ENCODE measurements at regions not wholly inside any gene's neighbourhood (a gene's known extent, or its start where the extent isn't known, plus 50 kb on each side); places are given as distances from the start of the nearest gene placed in this dataset.
"Not testable (repeated sequence)": the region's sequence is repeated elsewhere in the genome, so short reads cannot be mapped to it uniquely, and the experiment has no call there.

DNA sequence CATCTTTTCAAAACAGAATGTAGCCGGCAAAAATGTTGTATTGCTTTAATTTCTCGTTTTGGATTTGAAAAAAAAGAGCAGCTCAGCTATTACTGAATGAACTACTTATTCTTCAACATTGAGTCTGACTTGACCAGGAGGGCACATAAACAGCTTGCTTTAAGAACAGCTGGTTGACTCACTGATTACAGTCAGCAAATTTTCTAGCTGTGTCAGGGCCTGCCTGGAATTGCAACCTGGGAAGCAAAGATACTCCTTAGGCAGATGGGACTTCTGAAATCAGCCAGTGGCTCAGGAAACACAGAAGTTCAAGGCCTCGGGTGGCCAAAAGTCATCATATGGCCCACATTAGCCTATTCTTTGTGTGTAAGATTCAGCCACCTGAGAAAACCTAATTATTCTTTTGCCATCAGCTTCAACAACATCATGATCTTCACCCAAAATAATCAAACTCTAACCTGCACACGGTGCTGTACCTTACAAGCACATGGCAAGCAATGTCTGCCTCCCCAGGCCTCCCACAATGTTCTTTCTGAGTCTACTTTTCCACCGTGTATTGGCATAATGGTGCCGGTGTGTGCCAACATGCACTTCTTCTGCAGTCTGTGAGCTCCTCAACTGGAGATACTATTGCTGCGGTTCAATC is 307.2 kb downstream of the HHIPL2 start:
- DNase-seq (ENCODE audit: low spot score): peak; percentile 38

DNA sequence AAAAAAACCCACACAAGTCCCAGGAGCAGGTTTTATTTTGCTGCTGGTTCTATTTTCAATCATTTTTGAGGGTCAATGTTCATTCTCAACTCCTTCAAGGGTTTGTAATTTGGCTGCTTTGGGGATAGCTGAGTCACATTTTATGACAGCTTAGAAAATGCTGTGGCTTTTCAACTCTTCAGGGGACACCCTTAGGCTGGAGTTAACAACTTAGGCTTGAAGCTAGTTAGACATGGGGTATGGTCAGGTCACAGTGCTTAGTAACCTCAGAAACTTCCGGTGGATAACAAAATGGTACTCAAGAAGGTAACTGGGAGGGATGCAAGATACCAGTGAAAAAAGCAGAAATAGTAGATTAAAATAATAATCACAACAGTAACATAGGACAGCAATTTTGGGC is 308.8 kb downstream of the HHIPL2 start:
- no peak for DNase-seq (ENCODE audit: low spot score)

DNA sequence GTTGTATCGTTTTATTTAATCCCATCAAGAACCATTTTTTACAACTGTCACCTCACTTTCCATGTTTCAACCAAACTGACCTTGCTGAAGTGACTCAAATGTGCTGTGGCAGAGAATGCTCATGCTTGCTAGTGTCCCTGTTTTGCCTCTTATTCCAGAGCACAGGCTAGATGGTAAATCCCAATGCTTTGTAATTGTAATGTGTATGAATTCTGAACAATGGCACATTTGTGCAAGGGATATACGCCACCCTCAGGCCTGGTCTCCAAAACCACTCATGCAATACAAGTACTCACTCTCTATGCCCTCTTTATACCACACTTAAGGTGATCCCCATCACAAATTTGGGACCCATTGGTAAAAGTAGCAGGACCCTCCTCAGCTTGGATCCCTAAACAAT is 313.6 kb downstream of the HHIPL2 start:
- no peak for DNase-seq (ENCODE audit: low spot score)

DNA sequence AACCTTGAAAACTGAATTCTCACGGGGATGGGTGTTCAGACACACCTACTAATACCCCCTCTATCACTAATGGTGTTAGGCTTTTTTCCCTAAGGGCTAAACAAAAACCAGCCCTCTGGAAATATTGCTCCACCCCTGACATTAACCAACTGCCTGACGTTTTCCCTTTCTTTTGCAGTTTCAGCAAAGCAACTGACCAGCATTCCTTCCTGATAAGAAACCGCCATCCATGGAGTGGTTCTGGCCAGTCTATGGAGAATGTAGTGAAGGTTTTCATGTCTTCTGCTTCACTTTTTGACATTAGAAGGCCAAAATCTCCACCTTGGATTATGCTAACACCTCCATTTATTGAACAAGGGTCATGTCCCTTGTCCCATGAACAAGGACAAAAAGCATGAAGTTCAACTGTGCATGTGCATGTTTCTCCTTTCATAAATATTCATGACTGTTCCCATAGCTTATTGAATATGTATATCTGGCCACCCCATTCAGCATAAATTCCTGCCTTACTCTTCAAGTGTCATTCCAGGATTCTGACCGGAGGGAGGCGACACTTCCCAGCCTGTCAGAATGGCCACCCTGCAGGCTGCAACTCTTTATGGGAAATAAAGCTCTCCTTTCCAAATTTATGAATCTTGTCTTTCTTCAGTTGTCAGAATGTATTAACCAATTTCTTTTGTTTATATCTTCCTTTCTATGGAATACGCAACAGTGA is 314.3 kb downstream of the HHIPL2 start:
- DNase-seq (ENCODE audit: low spot score): no peak

DNA sequence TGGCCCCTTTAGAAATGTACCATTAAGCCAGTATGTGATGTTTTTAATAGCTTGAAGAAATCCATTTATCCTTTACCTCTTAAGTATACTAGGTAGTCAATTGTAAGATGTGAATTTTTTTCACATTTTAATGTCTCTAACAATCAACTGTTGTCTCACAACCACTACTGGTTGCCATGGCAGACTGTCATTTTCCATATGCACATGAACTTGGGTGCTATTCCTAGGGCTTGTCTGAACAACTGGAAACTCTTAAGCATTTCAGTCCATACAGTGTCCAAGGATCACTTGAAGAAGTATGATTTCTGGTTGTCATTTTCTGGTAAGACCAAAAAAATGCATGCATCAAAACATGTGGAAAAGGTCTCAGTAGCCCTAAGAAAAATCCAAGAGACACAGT is 315.1 kb downstream of the HHIPL2 start:
- no peak for DNase-seq (ENCODE audit: low spot score)

DNA sequence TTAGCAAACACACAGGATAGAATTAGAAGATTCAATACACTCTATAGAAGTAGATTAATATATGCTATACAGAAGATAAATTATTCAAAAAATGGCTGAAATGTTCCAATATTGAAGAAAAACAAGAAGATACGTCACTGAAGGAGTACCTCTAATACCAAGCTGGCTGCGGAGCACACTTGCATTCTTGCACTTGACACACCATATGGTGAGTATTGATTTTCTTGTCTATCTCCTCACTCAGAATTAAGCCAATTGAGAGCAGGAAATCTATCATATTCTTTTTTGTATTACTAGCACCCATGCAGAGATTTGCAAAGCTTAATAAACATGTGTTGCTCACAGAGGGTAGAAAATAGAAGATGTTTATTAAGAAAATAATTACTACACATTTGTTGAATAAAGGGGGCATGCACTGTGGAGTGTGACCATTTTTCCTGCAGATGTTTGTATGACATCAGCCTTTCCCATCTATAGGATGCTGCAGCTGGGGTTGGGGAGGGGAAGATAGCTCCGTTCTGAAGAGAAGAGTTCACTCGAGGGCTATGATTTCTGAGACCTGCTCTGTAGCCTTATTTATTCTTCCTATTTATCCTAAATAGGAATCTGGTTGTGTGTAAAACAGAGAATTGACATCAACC is 318.1 kb downstream of the HHIPL2 start:
- DNase-seq (ENCODE audit: low spot score): no peak

DNA sequence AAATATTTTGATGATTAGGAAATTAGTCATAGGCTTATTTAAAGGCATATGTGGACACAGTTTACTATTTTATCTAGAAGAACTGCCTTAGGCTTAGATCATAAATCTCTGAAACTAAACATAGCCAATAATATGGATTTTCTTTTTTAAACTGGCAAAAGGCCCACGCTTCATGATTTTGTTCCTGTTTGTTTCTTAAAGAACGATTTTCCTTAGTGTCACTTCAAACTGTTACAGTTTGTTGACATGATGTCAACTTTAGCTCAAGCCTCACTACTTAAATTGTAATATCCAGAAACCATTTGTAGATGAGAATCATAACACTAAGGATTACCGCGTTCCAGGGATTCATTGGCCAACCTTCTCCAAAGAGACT is 322.6 kb downstream of the HHIPL2 start:
- DNase-seq (ENCODE audit: low spot score): no peak

DNA sequence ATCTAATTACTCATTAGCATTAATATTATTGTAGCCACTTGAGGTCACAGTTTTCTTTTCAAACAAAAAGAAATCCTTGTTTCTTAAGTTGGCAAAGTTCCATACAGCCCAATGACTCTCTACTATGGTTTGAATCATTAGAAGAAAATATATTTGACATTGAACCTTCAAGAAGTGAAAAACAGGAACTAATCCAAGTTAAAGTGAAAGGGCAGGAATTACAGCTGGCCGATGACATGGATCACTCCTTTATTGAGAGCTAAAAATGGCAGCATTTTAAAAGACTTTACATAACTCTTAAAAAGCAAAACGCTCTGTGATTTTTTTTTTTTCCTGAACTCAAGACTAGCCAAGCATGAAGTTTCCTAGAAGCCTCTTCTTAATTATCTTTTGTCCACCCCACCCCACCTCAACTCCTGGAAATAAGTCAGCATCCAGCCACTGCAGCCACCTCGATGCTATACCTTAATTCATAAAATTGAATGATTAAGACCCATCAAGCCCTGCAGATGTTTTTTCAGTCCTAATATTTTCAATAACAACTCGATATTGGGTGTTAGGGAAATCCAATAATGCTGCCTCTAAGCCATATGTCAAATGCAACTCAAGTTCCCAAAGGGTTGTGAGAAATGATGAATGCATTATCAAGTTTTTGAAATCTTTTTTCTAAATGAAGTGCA is 323.1 kb downstream of the HHIPL2 start:
- DNase-seq (ENCODE audit: low spot score): no peak

DNA sequence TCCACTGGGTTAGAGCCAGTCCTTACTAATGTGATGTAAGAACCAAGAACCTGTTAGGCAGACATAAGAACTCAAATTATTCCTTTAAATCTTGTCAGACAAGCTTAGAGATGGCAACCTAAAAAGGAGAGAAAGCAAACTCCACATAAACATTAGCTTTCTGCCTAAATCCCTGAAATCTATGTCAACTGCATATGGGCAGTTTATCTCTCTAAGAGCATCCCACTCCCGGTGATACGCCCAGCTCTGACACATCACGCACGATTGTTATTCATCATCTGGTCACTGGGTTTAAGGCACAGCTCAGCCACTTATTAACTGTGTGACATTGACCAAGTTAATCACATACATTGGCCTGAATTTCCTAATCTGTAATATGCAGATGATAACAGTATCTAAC is 323.7 kb downstream of the HHIPL2 start:
- no peak for DNase-seq (ENCODE audit: low spot score)

DNA sequence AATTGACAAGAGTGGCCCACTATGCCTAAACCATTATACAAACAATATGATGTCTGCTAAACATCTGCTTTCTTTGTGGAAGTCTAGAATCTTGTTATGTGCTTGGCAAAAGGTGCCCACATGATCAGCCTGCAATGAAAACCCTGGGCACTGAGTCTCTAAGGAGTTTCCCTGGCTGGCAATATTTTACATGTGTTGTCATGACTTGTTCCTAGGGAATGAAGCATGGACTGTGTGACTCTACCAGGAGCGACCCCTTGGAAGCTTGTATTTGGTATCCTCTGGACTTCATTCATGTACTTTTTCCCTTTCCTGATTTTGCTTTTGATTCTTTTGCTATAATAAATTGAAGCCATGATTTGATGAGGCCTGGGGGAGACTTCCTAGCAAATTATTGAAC is 324.9 kb downstream of the HHIPL2 start:
- no peak for DNase-seq (ENCODE audit: low spot score)

DNA sequence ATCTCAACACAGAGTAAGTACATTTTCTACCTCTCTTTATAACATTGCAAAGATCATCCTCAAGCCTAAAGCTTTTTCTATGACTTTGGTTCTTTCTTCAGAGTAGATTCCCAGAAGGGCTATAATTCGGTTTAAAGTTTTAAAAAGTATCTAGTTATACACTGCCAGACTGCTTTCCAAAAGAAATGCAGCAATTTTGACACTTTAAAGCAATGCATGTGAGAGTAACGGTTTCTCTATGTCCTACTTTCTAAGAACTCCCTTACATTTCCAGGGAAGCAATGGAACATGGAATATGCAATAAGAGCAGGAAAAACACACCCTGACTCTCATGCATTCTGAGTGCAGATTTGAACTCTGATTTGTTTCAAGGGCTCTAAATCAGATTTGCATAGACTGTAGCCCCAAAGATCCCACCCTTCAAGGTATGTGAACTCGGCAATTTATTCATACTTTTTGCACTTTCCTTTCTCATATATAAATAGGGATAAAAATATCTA is 331.6 kb downstream of the HHIPL2 start:
- no peak for DNase-seq (ENCODE audit: low spot score)

DNA sequence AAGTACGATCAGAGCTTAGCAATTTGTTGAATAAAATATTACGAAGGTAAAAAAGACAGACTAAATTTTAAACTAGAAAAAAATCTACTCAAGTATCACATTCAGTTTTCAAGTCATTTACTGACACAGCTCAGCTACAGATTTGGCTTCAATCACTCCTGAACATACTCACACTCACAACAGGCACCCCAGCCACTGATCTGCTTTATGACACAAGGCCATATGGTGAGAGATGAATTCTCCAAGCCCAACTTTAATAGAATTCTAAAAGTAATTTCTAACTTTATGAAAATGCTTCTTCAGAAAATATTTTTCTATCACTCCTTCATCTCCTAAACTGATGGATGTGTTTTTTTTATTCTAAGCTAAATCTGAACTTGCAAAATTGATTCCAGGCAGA is 337.1 kb downstream of the HHIPL2 start:
- no peak for DNase-seq (ENCODE audit: low spot score)

DNA sequence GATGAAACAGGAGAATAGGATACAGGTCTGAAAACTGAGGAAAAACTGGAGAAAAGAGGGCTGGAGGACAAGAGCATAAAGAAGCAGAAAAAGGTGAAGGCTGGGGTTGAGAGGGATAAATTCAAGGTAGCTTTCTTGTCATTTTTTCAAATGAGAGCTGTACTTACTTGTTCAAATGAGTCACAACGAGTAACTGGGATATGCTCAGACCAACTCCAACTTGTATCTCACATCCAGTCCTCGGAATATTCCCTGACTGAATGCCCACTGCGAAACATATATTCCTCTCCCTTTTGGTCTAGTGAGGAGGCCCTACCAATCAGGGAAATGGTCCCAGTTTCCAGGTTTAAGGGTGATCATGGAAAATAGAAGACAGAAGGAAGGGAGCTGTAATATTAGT is 343.4 kb downstream of the HHIPL2 start:
- no peak for DNase-seq (ENCODE audit: low spot score)

DNA sequence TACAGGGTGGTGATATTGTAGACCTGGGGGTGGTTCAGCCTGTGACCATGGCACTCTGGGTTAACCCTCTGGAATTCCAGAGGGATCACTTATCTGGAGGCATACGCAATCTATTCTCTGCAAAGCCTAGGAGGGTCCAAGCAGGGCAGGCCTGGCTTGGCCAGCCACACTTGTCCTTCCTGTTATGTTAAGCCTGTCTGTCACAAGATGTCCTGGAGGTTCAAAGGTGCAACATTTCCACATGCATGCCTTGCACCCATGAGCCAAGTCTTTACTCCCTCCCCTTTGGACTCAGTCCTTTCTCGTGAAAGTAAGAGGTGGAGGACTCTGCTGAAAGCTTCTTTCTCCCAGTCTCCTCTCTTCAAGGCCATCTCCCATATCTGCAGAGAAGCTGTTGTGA is 345.1 kb downstream of the HHIPL2 start:
- no peak for DNase-seq (ENCODE audit: low spot score)

DNA sequence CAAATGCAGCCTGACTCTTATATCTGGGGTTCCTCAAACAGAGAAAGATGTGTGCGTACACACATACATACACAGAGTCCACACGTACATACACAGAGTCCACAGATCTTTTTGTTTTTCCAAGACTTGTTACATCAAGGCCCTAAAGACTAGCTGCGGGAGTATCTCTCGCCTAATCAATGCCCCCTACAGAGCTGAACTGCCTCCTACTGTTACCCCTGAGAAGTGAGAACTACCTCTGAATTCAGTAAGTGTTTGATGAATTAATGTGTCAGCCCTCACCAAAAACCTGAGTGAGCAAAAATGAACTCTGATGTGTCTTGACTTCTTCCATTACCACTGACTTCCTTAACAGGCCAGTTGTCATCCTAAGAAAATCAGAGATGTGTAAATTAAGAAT is 351.2 kb downstream of the HHIPL2 start:
- no peak for DNase-seq (ENCODE audit: low spot score)

DNA sequence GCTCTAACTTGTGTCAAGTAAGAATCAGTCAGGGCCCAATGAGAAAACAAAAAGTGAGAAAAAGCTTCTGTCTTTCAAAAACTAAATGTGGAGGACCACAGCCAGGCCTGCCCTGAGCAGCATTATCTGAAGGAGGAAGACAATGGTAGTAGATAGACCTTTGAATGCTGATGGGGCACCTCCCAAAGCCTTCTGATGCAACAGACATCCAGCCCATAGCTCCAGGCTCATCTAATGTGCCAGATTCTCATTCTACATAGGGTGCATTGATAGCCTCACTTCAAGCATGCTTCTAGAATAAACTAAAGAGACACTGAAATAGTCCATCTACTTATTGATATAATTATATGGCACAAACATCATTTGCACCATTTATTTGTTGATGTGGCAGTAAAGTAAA is 351.6 kb downstream of the HHIPL2 start:
- no peak for DNase-seq (ENCODE audit: low spot score)

DNA sequence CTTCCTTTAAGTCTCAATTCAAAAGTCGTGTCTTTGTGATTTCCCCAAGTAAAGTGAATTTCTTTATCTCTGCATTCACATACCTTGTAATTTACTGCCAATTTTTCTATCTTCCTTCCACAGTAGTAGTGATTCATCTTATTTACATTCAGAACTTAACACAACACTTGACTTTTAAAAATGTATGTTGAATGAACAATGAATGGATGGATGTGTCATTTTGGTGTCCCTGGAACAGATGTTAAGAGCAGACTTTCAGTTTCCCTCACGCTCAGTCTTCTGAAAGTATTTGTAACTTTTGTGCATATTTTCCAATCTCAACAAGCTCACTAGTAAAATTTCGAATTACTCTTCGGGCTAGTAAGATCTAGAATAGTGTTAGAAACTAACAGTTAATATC is 352.0 kb downstream of the HHIPL2 start:
- no peak for DNase-seq (ENCODE audit: low spot score)

DNA sequence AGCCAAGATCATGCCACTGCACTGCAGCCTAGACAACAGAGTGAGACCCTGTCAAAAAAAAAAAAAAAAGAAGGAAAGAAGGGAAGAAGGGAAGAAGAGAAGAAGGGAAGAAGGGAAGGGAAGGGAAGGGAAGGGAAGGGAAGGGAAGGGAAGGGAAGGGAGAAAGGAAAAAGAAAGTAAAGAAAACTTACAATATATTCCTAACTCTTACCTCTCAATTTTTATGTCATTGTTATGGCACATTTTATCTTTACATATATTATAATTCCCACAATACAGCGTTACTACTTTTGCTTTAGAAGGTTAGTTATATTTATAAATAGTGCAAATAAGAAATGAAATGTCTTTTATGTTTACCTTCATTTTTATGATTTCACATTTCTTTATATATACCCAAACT is 358.7 kb downstream of the HHIPL2 start:
- no peak for DNase-seq (ENCODE audit: low spot score)

DNA sequence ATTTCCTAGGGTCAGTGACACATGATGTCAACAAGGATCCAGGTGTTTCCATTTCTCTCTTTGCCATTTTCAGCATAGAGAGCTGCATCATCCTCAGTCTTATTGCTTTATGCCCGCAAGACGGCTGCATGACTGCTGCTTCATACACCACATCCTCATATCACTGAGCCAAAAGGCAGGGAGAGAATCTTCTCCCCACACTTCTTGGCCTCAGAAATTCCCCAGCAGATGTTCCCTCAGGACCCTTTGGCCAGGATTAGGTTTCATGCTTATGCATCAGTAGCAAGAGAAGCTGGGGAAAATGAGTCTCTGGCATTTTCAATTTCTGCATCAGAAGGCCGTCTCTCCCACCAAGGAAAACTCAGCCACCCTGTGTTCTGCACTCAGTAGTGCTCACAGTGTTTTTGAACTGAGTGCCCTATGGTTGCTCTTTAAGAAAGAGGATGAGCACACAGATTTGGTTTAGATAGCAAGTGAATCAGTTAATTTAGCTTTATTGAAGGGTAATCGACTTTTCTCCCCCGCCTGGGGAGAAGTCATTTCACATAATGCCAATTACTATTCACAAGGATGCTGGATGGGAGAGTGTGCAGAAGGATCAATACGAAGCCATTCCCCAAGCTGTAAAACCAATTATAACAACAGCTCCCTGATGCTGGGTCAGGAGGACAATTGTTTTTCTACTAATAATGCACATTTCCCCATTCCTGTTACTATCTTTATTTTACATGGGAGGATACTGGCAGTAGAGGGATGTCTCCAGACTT is 360.2 kb downstream of the HHIPL2 start:
- DNase-seq (ENCODE audit: low spot score): no peak

DNA sequence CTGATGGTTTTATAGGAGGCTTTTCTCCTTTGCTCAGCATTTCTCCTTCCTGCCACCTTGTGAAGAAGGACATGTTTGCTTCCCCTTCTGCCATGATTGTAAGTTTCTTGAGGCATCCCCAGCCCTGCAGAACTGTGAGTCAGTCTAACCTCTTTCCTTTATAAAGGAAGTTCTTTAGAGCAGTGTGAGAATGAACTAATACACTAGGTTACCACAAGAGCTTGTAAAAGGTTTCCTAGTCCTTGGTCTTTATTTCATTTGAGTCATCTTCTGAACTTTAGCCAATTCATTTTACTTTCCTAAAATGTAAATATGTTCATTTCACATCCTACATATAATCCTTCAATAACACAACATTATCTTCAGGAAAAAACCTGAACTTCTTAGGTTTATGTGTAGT is 365.3 kb downstream of the HHIPL2 start:
- DNase-seq (ENCODE audit: low spot score): no peak

DNA sequence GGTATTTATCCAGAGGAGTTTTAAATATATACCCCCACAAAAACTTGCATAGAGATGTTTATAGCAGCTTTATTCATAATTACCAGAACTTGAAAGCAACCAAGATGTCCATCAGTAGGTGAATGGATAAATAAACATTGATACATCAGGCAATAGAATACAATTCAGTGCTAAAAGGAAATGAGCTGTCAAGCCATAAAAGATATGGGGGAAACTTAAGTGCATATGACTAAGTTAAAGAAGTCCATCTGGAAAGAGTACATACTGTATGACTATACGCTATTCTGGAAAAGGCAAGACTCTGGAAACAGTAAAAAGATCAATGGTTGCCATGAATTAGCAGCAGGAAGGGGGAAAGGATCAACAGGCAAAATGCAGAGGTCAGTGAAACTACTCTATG is 366.7 kb downstream of the HHIPL2 start:
- no peak for DNase-seq (ENCODE audit: low spot score)

DNA sequence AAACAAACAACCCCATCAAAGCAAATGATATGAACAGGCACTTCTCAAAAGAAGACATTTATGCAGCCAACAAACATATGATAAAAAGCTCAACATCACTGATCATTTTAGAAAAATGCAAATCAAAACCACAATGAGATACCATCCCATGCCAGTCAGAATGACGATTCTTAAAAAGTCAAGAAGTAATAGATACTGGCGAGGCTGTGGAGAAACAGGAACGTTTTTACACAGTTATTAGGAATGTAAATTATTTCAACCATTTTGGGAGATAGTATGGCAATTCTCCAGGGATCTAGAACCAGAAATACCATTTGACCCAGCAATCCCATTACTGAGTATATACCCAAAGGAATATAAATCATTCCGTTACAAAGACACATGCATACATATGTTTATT is 370.4 kb downstream of the HHIPL2 start:
- not testable (repeated sequence) for DNase-seq (ENCODE audit: low spot score)

All from hematopoietic multipotent progenitor cell treated with erythropoietin and hydrocortisone succinate and interleukin-3 and kit ligand, for 17 days (in vitro differentiated cells).